Mesothelial cell of epicardium (in vitro differentiated cells): ENCODE measurements at regions not wholly inside any gene's neighbourhood (a gene's known extent, or its start where the extent isn't known, plus 50 kb on each side); places are given as distances from the start of the nearest gene placed in this dataset.

ENCODE experiments used
- DNase-seq, 2 experiments: peaks; one replicate each; pipeline ENCODE4 v3.0.0; 2021; ENCODE audit warnings: low spot score in 2 of 2; ENCODE audit not compliant: unreplicated experiment in 2 of 2
- H3K27ac Mint-ChIP-seq: 2 replicates; pipeline ENCODE4 v1.8.0; 2021; ENCODE audit warnings: mixed read lengths
- H3K27me3 Mint-ChIP-seq: 2 replicates; pipeline ENCODE4 v1.8.0; 2021; ENCODE audit warnings: low read depth, mixed read lengths
- H3K36me3 Mint-ChIP-seq: 2 replicates; pipeline ENCODE4 v1.8.0; 2021; ENCODE audit warnings: mixed read lengths
- H3K4me1 Mint-ChIP-seq: 2 replicates; pipeline ENCODE4 v1.8.0; 2021; ENCODE audit warnings: mixed read lengths
- H3K4me3 Mint-ChIP-seq: 2 replicates; pipeline ENCODE4 v1.8.0; 2021; ENCODE audit warnings: mild to moderate bottlenecking, moderate library complexity, mixed read lengths
- H3K9me3 Mint-ChIP-seq: 2 replicates; pipeline ENCODE4 v1.8.0; 2021; ENCODE audit warnings: mixed read lengths
- TF ChIP-seq, protein P1 (sequence below): fragments of 200-600 bp; sonication (generic); IDR thresholded peaks from one replicate; pipeline ENCODE4 v1.5.0; 2021; ENCODE audit warnings: antibody characterized with exemption; ENCODE audit not compliant: unreplicated experiment

DNA sequence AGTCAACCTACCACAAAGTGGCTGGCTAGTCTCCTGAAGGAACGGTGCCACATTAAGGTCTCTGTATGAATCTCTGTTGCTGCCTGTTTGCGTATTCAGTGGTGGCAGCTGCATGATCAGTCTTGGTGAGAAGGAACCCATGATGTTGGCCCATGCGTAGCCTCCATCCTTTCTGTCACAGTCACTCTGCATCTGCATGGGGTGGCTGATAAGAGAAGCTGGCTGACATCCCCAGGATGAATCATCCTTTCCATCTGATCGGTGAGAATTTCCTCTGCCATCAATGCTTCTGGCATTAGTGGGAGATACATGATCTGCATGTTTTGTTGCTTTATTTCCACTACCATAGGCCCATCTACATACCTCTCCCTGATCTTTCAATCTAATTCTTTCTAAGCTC, 199.0 kb upstream of the NECTIN1 start:
- no peak overlapping the region for H3K27ac Mint-ChIP-seq
- no peaks in the 10 kb centered on the region for H3K36me3 Mint-ChIP-seq
- no peaks in the 10 kb centered on the region for H3K9me3 Mint-ChIP-seq
- H3K4me3 Mint-ChIP-seq = no peak overlapping the region
- no peak for DNase-seq
- peaks cover 2% of the 10 kb centered on the region for H3K4me1 Mint-ChIP-seq
- TF ChIP-seq, protein P1, sequence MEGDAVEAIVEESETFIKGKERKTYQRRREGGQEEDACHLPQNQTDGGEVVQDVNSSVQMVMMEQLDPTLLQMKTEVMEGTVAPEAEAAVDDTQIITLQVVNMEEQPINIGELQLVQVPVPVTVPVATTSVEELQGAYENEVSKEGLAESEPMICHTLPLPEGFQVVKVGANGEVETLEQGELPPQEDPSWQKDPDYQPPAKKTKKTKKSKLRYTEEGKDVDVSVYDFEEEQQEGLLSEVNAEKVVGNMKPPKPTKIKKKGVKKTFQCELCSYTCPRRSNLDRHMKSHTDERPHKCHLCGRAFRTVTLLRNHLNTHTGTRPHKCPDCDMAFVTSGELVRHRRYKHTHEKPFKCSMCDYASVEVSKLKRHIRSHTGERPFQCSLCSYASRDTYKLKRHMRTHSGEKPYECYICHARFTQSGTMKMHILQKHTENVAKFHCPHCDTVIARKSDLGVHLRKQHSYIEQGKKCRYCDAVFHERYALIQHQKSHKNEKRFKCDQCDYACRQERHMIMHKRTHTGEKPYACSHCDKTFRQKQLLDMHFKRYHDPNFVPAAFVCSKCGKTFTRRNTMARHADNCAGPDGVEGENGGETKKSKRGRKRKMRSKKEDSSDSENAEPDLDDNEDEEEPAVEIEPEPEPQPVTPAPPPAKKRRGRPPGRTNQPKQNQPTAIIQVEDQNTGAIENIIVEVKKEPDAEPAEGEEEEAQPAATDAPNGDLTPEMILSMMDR = no peak
- peaks cover 39% of the 10 kb centered on the region for H3K27me3 Mint-ChIP-seq

DNA sequence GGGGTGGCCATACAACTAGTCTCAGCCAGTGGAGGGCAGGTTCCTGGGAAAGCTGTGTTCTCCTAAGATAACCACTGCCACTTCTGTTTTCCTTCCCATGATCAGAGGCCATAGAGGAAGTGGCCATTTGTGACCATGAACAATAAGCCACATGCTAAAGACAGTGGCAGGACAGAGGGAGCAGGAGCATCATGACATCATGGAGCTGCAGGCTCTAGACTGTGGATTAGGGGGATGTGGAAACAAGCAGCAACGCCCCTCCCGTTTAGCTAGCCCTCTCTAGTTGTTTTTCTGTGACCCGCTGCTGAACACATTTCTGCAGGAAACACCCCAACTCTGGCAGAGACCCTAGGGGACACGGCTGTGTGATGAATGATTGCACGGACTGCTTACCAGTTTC, 195.0 kb upstream of the NECTIN1 start:
- no peaks in the 10 kb centered on the region for H3K4me1 Mint-ChIP-seq
- TF ChIP-seq, protein P1 = no peak
- H3K4me3 Mint-ChIP-seq = no peak overlapping the region
- H3K9me3 Mint-ChIP-seq = no peaks in the 10 kb centered on the region
- no peak overlapping the region for H3K27ac Mint-ChIP-seq
- no peak for DNase-seq
- H3K27me3 Mint-ChIP-seq = peaks cover 48% of the 10 kb centered on the region
- no peaks in the 10 kb centered on the region for H3K36me3 Mint-ChIP-seq

DNA sequence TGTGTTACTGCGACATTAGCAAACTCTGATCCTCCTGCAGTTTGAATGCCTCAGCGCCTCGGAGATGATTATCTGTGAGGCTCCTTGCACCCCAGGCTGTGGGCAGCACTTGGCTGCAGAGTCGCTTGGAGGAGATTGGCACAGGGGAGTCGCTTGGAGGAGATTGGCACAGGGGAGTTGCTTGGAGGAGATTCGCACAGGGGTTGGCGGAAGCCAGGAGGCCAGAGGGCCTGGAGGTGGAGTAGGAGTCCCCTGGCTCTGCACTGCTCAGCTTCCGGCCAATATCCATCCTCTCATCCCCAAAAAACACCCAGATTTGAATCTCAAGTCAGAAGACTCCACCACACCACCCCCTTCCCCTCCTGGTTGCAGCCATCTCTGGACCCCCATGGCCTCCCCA, 192.6 kb upstream of the NECTIN1 start:
- Mint-ChIP-seq H3K4me1 (no peaks in the 10 kb centered on the region), H3K27me3 (peaks cover 54% of the 10 kb centered on the region), H3K4me3 (no peak overlapping the region), H3K36me3 (no peaks in the 10 kb centered on the region), H3K27ac (no peak overlapping the region), H3K9me3 (no peaks in the 10 kb centered on the region)
- DNase-seq = no peak
- TF ChIP-seq, protein P1 = no peak

DNA sequence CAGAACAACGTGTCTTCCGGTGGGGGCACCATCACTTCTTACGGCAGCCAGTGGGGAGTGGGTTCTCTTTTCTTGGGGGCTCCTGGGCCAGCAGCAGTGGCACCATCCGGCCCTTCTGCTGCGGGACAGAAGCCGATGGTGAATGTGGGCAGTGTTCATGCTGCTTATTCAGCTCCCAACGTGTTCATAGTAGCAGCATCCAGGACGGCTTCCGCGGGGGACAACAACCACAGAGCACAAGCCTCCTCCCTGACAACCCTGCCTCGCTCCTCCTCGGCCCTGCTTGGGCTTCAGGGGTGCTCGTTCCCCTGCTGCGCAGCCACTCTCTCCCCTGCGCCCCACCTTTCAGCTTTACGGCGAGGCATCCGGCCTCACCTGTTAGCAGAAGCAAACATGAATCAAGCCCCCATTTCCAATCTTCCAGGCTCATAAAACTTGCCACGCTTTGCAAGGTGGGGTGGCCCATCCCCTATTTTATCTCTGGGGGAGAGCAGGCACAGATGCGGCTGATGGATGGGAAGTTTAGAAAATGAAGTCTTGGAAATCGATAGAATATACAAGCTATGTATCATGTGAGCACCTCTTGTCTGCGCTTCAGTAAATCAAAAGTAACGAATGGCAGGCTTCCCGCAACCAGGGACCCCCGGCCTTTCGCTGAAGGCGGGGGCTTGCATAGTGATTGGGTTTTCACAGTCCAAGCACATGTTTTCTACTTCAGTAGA, 191.8 kb upstream of the NECTIN1 start:
- no peak for DNase-seq
- Mint-ChIP-seq H3K4me3 (no peak overlapping the region), H3K4me1 (no peaks in the 10 kb centered on the region), H3K36me3 (no peaks in the 10 kb centered on the region), H3K27me3 (peaks cover 54% of the 10 kb centered on the region), H3K27ac (no peak overlapping the region), H3K9me3 (no peaks in the 10 kb centered on the region)
- TF ChIP-seq, protein P1 = no peak

DNA sequence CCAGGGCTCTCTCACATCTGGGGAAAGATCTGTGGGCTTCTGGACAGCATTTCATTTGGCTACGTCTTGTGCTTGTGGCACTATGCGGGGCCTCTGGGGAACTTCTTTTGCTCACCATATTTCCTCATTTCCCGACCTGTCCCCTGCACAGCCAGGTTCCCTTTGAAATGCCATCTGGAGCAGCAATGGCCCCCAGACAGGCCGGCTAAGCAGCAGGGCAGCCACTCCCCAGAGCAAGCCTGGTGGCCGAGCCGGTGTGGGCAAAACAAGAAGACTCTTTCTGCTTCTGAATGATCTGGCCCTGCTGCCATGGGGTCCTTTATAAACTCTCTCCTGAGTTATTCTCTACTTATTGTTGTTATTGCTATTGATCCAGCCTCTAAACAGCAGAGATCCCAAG, 190.7 kb upstream of the NECTIN1 start:
- Mint-ChIP-seq H3K4me1 (no peaks in the 10 kb centered on the region), H3K36me3 (no peaks in the 10 kb centered on the region), H3K27ac (no peak overlapping the region), H3K27me3 (peaks cover 46% of the 10 kb centered on the region), H3K9me3 (peaks cover 6% of the 10 kb centered on the region), H3K4me3 (no peak overlapping the region)
- DNase-seq = no peak
- TF ChIP-seq, protein P1 = no peak
